ENCODE measurements at regions not wholly inside any gene's neighbourhood (a gene's known extent, or its start where the extent isn't known, plus 50 kb on each side); places are given as distances from the start of the nearest gene placed in this dataset.

DNA sequence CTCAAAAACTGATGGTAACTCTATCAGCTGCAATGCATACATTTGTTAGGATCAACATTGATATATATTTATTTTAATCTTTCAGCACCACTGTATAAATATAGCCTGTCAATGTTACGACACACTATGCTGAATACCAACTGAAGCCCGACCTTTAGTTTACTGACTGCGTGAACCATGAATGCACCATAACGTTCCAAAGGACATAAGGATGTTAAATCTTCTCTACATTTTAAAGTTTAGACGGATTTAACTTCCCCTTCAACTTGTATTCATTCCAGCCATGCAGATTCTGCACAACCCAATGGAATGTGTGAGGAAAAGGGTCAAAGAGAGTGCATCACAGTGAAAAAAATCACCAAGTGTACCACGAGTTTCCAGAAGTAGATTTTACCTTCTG, 489.5 kb downstream of the IRS1 start:
- TF ChIP-seq, protein P1, sequence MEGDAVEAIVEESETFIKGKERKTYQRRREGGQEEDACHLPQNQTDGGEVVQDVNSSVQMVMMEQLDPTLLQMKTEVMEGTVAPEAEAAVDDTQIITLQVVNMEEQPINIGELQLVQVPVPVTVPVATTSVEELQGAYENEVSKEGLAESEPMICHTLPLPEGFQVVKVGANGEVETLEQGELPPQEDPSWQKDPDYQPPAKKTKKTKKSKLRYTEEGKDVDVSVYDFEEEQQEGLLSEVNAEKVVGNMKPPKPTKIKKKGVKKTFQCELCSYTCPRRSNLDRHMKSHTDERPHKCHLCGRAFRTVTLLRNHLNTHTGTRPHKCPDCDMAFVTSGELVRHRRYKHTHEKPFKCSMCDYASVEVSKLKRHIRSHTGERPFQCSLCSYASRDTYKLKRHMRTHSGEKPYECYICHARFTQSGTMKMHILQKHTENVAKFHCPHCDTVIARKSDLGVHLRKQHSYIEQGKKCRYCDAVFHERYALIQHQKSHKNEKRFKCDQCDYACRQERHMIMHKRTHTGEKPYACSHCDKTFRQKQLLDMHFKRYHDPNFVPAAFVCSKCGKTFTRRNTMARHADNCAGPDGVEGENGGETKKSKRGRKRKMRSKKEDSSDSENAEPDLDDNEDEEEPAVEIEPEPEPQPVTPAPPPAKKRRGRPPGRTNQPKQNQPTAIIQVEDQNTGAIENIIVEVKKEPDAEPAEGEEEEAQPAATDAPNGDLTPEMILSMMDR (IDR thresholded peaks at IDR 0.05), result no peak
- H3K9me3 Mint-ChIP-seq, result no peaks in the 10 kb centered on the region
- H3K27me3 Mint-ChIP-seq, result peaks cover 5% of the 10 kb centered on the region
- intact Hi-C loops (cut with micrococcal nuclease), result no loop called here
- ChIA-PET CTCF (no interaction called here), POLR2A (no interaction called here)
- no peaks in the 10 kb centered on the region for H3K4me1 Mint-ChIP-seq (ENCODE audit: low read depth)
- H3K36me3 Mint-ChIP-seq (ENCODE audit: low read depth), result no peaks in the 10 kb centered on the region
- DNase-seq (no peak), ATAC-seq (no peak)
- H3K4me3 Mint-ChIP-seq, result no peak overlapping the region
- H3K27ac Mint-ChIP-seq, result no peak overlapping the region

DNA sequence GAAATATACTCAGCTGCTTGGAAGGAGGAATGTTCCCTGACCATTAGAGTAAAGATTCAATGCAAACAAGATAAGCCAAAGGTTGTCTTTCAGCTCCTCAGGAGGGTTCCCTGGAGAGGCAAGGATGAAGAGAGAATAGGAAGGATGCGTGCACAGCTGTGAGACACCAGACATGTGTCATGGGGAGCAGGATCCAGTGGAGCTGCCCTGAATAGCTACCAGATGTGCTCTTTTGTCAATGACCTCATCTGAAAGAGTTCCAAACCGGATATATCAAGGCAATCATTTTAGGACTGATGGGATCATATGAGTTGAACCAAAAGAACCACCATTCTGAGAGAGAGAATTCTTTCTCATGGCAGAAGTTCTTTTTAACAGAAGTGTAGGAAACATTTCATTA, 490.6 kb downstream of the IRS1 start:
- DNase-seq (no peak), ATAC-seq (no peak)
- Mint-ChIP-seq H3K27me3 (peaks cover 5% of the 10 kb centered on the region), H3K9me3 (no peaks in the 10 kb centered on the region), H3K4me1 (ENCODE audit: low read depth) (no peaks in the 10 kb centered on the region), H3K4me3 (no peak overlapping the region), H3K36me3 (ENCODE audit: low read depth) (no peaks in the 10 kb centered on the region), H3K27ac (no peak overlapping the region)
- intact Hi-C loops (cut with micrococcal nuclease), result no loop called here
- POLR2A ChIA-PET, result no interaction called here
- TF ChIP-seq, protein P1 (IDR thresholded peaks at IDR 0.05), result no peak
- CTCF ChIA-PET, result interaction anchor here (0.5 to 0.6 kb wide), 2 partner anchors 493 to 1307 kb away, joined by 3 to 4 read pairs; no protein-coding TSS in a partner anchor

DNA sequence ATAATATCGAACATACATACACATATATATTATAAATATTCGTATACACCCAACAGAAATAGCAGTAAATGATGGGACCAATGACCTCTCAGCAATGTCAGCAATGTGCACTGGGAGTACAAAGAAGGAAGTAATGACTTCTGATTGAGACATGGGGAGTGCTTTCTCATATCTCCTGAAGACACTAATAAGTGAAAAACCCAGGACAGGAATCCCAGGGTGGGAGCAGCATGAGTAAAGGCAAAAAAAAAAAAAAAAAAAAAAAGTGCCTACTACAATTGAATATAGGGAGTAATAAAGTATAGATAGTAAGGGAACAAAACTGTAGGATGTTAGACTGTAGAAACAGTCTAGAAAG, 491.3 kb downstream of the IRS1 start:
- Mint-ChIP-seq H3K4me1 (ENCODE audit: low read depth) (no peaks in the 10 kb centered on the region), H3K9me3 (no peaks in the 10 kb centered on the region), H3K27ac (no peak overlapping the region), H3K4me3 (no peak overlapping the region), H3K36me3 (ENCODE audit: low read depth) (no peaks in the 10 kb centered on the region), H3K27me3 (peaks cover 4% of the 10 kb centered on the region)
- TF ChIP-seq, protein P1 (IDR thresholded peaks at IDR 0.05), result no peak
- POLR2A ChIA-PET, result no interaction called here
- CTCF ChIA-PET, result no interaction called here
- DNase-seq (no peak), ATAC-seq (no peak)
- intact Hi-C loops (cut with micrococcal nuclease), result no loop called here

- Mint-ChIP-seq H3K36me3 (ENCODE audit: low read depth) (no peaks in the 10 kb centered on the region), H3K9me3 (no peaks in the 10 kb centered on the region), H3K4me1 (ENCODE audit: low read depth) (no peaks in the 10 kb centered on the region), H3K27me3 (peaks cover 1% of the 10 kb centered on the region), H3K27ac (no peak overlapping the region), H3K4me3 (no peak overlapping the region)
- ATAC-seq (no peak), DNase-seq (no peak)
- CTCF ChIA-PET, result no interaction called here
- TF ChIP-seq, protein P1 (IDR thresholded peaks at IDR 0.05), result no peak
- POLR2A ChIA-PET, result interaction anchor here (0.6 kb wide), 1 partner anchor 584 kb away, joined by 3 read pairs; no protein-coding TSS in a partner anchor
- intact Hi-C loops (cut with micrococcal nuclease), result no loop called here
Measured at GRCh38 chr2:226307487-226308322, 491.9 kb downstream of the IRS1 start.

DNA sequence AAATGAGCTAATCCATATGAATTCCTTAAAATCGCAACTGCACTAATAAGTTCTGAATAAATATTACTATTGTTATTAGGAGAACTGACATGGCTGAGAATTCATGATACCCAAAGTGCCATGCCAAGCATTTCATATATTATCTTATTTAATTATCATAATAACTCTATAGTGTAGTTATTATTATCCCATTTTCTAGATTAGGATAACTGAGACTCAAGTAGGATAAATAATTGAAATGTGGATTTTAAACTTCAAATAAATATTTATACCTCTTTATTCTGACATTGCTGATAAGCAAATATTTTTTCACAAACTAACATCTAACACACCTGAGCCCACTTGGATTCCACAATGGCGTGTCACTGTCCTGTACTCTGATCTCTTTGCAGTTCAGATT, 492.7 kb downstream of the IRS1 start:
- CTCF ChIA-PET, result no interaction called here

More for the DNA sequence above, 492.7 kb downstream of the IRS1 start:
- POLR2A ChIA-PET, result no interaction called here
- ATAC-seq (no peak), DNase-seq (no peak)
- peaks cover 3% of the 10 kb centered on the region for H3K27me3 Mint-ChIP-seq
- TF ChIP-seq, protein P1 (IDR thresholded peaks at IDR 0.05), result no peak
- no peak overlapping the region for H3K4me3 Mint-ChIP-seq
- intact Hi-C loops (cut with micrococcal nuclease), result no loop called here
- no peaks in the 10 kb centered on the region for H3K9me3 Mint-ChIP-seq
- no peaks in the 10 kb centered on the region for H3K36me3 Mint-ChIP-seq (ENCODE audit: low read depth)
- H3K27ac Mint-ChIP-seq, result no peak overlapping the region
- H3K4me1 Mint-ChIP-seq (ENCODE audit: low read depth), result no peaks in the 10 kb centered on the region
